Hepatic stellate cell (primary cell): ENCODE measurements at regions not wholly inside any gene's neighbourhood (a gene's known extent, or its start where the extent isn't known, plus 50 kb on each side); places are given as distances from the start of the nearest gene placed in this dataset.
"Not testable (repeated sequence)": the region's sequence is repeated elsewhere in the genome, so short reads cannot be mapped to it uniquely, and the experiment has no call there.

Source experiments
- DNase-seq: peaks from one replicate; pipeline ENCODE4 v3.0.0; 2011; ENCODE audit warnings: low spot score

GRCh38 chr3:816605-817004 lies 276.2 kb upstream of the CNTN6 start:
- DNase-seq = no peak

GRCh38 chr3:834679-835078 lies 258.1 kb upstream of the CNTN6 start:
- no peak for DNase-seq

GRCh38 chr3:835096-835495 lies 257.7 kb upstream of the CNTN6 start:
- DNase-seq = no peak

GRCh38 chr3:839981-840380 lies 252.8 kb upstream of the CNTN6 start:
- no peak for DNase-seq

GRCh38 chr3:851098-851790 lies 241.6 kb upstream of the CNTN6 start:
- no peak for DNase-seq

GRCh38 chr3:852033-852432 lies 240.8 kb upstream of the CNTN6 start:
- DNase-seq = no peak

- no peak for DNase-seq
Observed at GRCh38 chr3:853489-853888, 239.3 kb upstream of the CNTN6 start.

GRCh38 chr3:859135-859534 lies 233.7 kb upstream of the CNTN6 start:
- DNase-seq = no peak

GRCh38 chr3:861721-862120 lies 231.1 kb upstream of the CNTN6 start:
- DNase-seq = no peak

- DNase-seq = no peak
Observed at GRCh38 chr3:869269-869668, 223.6 kb upstream of the CNTN6 start.

GRCh38 chr3:869734-870133 lies 223.1 kb upstream of the CNTN6 start:
- no peak for DNase-seq

GRCh38 chr3:871651-872050 lies 221.2 kb upstream of the CNTN6 start:
- no peak for DNase-seq

GRCh38 chr3:877001-877400 lies 215.8 kb upstream of the CNTN6 start:
- DNase-seq = no peak

GRCh38 chr3:878746-879145 lies 214.1 kb upstream of the CNTN6 start:
- DNase-seq = no peak

- DNase-seq = no peak
Observed at GRCh38 chr3:880371-880770, 212.5 kb upstream of the CNTN6 start.

GRCh38 chr3:882533-882932 lies 210.3 kb upstream of the CNTN6 start:
- DNase-seq = no peak

- peak; percentile 1 for DNase-seq
Observed at GRCh38 chr3:901953-902778, 190.7 kb upstream of the CNTN6 start.

GRCh38 chr3:905217-905616 lies 187.6 kb upstream of the CNTN6 start:
- DNase-seq = no peak

GRCh38 chr3:906739-907138 lies 186.1 kb upstream of the CNTN6 start:
- no peak for DNase-seq

- DNase-seq = no peak
Observed at GRCh38 chr3:908839-909238, 184.0 kb upstream of the CNTN6 start.

- DNase-seq = not testable (repeated sequence)
Observed at GRCh38 chr3:912717-913116, 180.1 kb upstream of the CNTN6 start.

- DNase-seq = no peak
Observed at GRCh38 chr3:923161-923910, 169.5 kb upstream of the CNTN6 start.

- DNase-seq = no peak
Observed at GRCh38 chr3:930866-931265, 162.0 kb upstream of the CNTN6 start.
